GM12891 (cell line): ENCODE measurements at regions not wholly inside any gene's neighbourhood (a gene's known extent, or its start where the extent isn't known, plus 50 kb on each side); places are given as distances from the start of the nearest gene placed in this dataset.

ENCODE experiments used
- PAX5 ChIP-seq: IDR thresholded peaks from 2 replicates; pipeline ENCODE4 v1.6.1; 2011; ENCODE audit warnings: low read length, moderate library complexity, mild to moderate bottlenecking; ENCODE audit not compliant: insufficient read depth, severe bottlenecking
- POLR2A ChIP-seq: IDR thresholded peaks from 2 replicates; pipeline ENCODE4 v1.6.1; 2011; ENCODE audit warnings: low read depth, low read length, control low read depth
- POLR2AphosphoS5 ChIP-seq: IDR thresholded peaks from 2 replicates; pipeline ENCODE4 v1.6.1; 2011; ENCODE audit warnings: low read depth, low read length, control low read depth
- SPI1 ChIP-seq: IDR thresholded peaks from 2 replicates; pipeline ENCODE4 v1.6.1; 2011; ENCODE audit warnings: low read depth, low read length, control low read depth
- TAF1 ChIP-seq: IDR thresholded peaks from 2 replicates; pipeline ENCODE4 v1.6.1; 2011; ENCODE audit warnings: low read depth, low read length, control low read depth

DNA sequence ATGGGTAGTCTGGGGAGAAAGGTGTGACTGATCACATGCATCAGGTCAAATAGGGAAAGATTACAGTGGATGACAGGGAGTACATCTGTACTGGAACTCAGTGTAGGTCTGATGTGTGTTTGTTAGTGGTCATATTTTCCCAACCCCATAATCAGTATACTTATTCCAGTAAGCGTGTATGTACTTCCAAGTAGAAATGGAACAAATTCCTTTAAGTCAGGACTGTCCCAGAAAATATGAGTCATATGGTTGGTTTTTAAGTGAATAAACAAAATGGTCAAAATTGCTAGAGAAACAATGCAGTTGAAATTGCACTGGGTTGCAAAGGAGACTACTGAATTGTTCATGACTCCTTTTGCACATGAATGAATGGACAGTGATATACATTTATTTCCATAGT lies 118.8 kb upstream of the MYO3A start:
- no peak for TF ChIP-seq PAX5
- no peak for TF ChIP-seq POLR2A
- no peak for TF ChIP-seq POLR2AphosphoS5
- TF ChIP-seq TAF1, result no peak
- no peak for TF ChIP-seq SPI1
